GM10266 (cell line): ENCODE measurements at regions not wholly inside any gene's neighbourhood (a gene's known extent, or its start where the extent isn't known, plus 50 kb on each side); places are given as distances from the start of the nearest gene placed in this dataset.
"Not testable (repeated sequence)": the region's sequence is repeated elsewhere in the genome, so short reads cannot be mapped to it uniquely, and the experiment has no call there.

Experiments used
- DNase-seq: peaks from one replicate; pipeline ENCODE4 v3.0.0; 2012; ENCODE audit errors: extremely low spot score
- TF ChIP-seq, protein P1 (sequence below): IDR thresholded peaks from 2 replicates; pipeline ENCODE4 v1.5.1; 2012; ENCODE audit warnings: mild to moderate bottlenecking, low read depth; ENCODE audit not compliant: control insufficient read depth, insufficient read depth; ENCODE audit errors: missing control alignments

DNA sequence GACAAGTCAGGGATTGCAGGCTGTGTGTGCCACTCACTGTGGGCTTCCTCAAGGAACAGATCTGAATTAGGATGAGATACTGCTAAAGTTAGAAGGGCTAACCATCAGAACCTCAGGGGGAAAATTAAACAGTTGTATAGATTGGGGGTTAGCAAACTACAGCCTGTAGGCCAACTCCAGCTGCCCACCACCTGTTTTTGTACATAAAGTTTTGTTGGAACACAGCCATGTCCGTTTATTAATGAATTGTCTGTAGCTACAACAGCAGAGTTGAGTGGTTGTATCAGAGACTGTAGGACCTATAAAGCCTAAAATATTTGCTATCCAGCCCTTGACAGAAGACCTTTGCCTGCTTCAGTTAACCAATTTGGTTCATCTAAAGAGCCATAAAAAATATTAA, 127.2 kb upstream of the ECI2 start:
- TF ChIP-seq, protein P1, sequence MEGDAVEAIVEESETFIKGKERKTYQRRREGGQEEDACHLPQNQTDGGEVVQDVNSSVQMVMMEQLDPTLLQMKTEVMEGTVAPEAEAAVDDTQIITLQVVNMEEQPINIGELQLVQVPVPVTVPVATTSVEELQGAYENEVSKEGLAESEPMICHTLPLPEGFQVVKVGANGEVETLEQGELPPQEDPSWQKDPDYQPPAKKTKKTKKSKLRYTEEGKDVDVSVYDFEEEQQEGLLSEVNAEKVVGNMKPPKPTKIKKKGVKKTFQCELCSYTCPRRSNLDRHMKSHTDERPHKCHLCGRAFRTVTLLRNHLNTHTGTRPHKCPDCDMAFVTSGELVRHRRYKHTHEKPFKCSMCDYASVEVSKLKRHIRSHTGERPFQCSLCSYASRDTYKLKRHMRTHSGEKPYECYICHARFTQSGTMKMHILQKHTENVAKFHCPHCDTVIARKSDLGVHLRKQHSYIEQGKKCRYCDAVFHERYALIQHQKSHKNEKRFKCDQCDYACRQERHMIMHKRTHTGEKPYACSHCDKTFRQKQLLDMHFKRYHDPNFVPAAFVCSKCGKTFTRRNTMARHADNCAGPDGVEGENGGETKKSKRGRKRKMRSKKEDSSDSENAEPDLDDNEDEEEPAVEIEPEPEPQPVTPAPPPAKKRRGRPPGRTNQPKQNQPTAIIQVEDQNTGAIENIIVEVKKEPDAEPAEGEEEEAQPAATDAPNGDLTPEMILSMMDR, result no peak
- DNase-seq, result no peak

- TF ChIP-seq, protein P1, result no peak
- no peak for DNase-seq
Observed at GRCh38 chr6:4259391-4259790, 124.0 kb upstream of the ECI2 start.

DNA sequence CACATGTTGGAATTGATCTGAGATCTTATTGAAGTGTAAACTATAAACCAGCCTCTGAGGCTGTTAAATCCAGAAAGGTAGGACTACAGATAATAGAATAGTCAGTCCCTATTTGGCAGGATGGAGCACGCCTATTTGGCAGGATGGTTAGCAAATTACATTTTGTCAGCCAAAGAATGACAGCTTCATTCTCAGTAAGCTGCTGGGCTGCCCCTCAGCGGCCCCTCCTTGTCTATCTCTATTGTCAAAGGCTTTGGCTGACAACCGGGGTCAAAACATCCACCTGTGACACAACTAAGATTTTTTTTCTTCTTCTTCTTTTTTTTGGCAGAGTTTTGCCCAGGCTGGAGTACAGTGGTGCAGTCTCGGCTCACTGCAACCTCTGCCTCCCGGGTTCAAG, 123.4 kb upstream of the ECI2 start:
- no peak for DNase-seq
- TF ChIP-seq, protein P1, result no peak

DNA sequence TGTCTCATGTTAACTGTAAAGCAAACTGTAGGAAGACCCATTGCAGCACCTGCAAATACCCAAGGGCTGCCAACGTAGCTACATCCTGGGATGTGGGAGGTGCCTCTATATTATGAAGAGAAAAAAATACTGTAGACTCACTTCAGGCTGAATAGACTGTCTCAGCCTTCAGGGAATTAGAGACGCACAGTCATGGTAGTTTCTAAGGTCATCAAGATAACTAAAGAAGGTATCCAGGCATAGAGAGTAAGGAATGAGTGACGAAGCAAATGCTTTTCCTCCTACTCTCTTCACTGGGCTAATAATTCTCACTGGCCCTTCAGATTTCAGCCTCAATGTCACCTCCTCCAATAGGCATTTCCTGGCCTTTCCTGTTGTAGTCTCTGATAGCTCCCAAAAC, 121.6 kb upstream of the ECI2 start:
- no peak for DNase-seq
- TF ChIP-seq, protein P1, result no peak

- TF ChIP-seq, protein P1, result no peak
- no peak for DNase-seq
Observed at GRCh38 chr6:4253604-4254231, 118.3 kb upstream of the ECI2 start.

DNA sequence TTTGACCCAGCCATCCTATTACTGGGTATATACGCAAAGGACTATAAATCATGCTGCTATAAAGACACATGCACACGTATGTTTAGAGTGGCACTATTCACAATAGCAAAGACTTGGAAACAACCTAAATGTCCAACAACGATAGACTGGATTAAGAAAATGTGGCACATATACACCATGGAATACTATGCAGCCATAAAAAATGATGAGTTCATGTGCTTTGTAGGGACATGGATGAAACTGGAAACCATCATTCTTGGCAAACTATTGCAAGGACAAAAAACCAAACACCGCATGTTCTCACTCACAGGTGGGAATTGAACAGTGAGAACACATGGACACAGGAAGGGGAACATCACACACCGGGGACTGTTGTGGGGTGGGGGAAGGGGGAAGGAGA, 117.1 kb upstream of the ECI2 start:
- not testable (repeated sequence) for DNase-seq

GRCh38 chr6:4250645-4251044, 115.3 kb upstream of the ECI2 start:
- TF ChIP-seq, protein P1, result no peak
- DNase-seq, result no peak

GRCh38 chr6:4243832-4244231, 108.5 kb upstream of the ECI2 start:
- DNase-seq, result not testable (repeated sequence)
